HEK293T (cell line): ENCODE measurements at regions not wholly inside any gene's neighbourhood (a gene's known extent, or its start where the extent isn't known, plus 50 kb on each side); places are given as distances from the start of the nearest gene placed in this dataset.
A peak's percentile ranks its signal among the peaks of the same experiment; 100 is the strongest.
"Not testable (repeated sequence)": the region's sequence is repeated elsewhere in the genome, so short reads cannot be mapped to it uniquely, and the experiment has no call there.

ENCODE experiments used
- CTCF ChIA-PET: fragments of 350-600 bp; formaldehyde crosslinking; extraction: SDS; loops from one replicate; lab custom pipeline; 2021; ENCODE audit warnings: antibody characterized with exemption, inconsistent platforms; lab: Yijun Ruan, JAX
- POLR2A ChIA-PET: fragments of 350-600 bp; formaldehyde crosslinking; extraction: SDS; loops from one replicate; lab custom pipeline; 2020; ENCODE audit warnings: antibody characterized with exemption, inconsistent platforms; lab: Yijun Ruan, JAX
- DNase-seq: peaks from one replicate; pipeline ENCODE4 v3.0.0; 2012; ENCODE audit warnings: mixed read lengths; ENCODE audit errors: extremely low spot score
- ARNT ChIP-seq: fragments of 450-650 bp; IDR thresholded peaks from 2 replicates; pipeline ENCODE4 v1.6.1; 2017; ENCODE audit warnings: mild to moderate bottlenecking
- BHLHE40 ChIP-seq: fragments of 450-650 bp; IDR thresholded peaks from 2 replicates; pipeline ENCODE4 v1.6.1; 2016; ENCODE audit warnings: mild to moderate bottlenecking, moderate library complexity, borderline replicate concordance
- CTBP1 ChIP-seq: fragments of 450-650 bp; IDR thresholded peaks from 2 replicates; pipeline ENCODE4 v1.6.1; 2016; ENCODE audit warnings: borderline replicate concordance
- ELF4 ChIP-seq: fragments of 450-650 bp; IDR thresholded peaks from 2 replicates; pipeline ENCODE4 v1.6.1; 2017; ENCODE audit warnings: antibody characterized with exemption
- FOXA1 ChIP-seq: fragments of 450-650 bp; IDR thresholded peaks from 2 replicates; pipeline ENCODE4 v1.6.1; 2016; ENCODE audit warnings: mild to moderate bottlenecking
- FOXK2 ChIP-seq: fragments of 450-650 bp; IDR thresholded peaks from 2 replicates; pipeline ENCODE4 v1.6.1; 2016; ENCODE audit warnings: mild to moderate bottlenecking
- FOXM1 ChIP-seq: fragments of 450-650 bp; IDR thresholded peaks from 2 replicates; pipeline ENCODE4 v1.6.1; 2017; ENCODE audit warnings: mild to moderate bottlenecking, borderline replicate concordance
- HDGF ChIP-seq: fragments of 450-650 bp; IDR thresholded peaks from 2 replicates; pipeline ENCODE4 v1.6.1; 2017; ENCODE audit warnings: antibody characterized with exemption, borderline replicate concordance
- L3MBTL2 ChIP-seq: fragments of 450-650 bp; conservative IDR thresholded peaks from 2 replicates; pipeline ENCODE4 v1.6.1; 2016; ENCODE audit warnings: mild to moderate bottlenecking
- LEF1 ChIP-seq: fragments of 450-650 bp; IDR thresholded peaks from 2 replicates; pipeline ENCODE4 v1.6.1; 2017; ENCODE audit warnings: mild to moderate bottlenecking, borderline replicate concordance
- NFRKB ChIP-seq: fragments of 450-650 bp; IDR thresholded peaks from 2 replicates; pipeline ENCODE4 v1.6.1; 2016; ENCODE audit warnings: mild to moderate bottlenecking, moderate library complexity
- PKNOX1 ChIP-seq: fragments of 450-650 bp; IDR thresholded peaks from 2 replicates; pipeline ENCODE4 v1.6.1; 2016
- SP1 ChIP-seq: fragments of 450-650 bp; IDR thresholded peaks from 2 replicates; pipeline ENCODE4 v1.6.1; 2017
- SUZ12 ChIP-seq: fragments of 450-650 bp; IDR thresholded peaks from 2 replicates; pipeline ENCODE4 v1.6.1; 2016; ENCODE audit warnings: mild to moderate bottlenecking
- TARDBP ChIP-seq: fragments of 450-650 bp; IDR thresholded peaks from 2 replicates; pipeline ENCODE4 v1.6.1; 2016
- ZNF384 ChIP-seq: fragments of 450-650 bp; IDR thresholded peaks from 2 replicates; pipeline ENCODE4 v1.6.1; 2016

- POLR2A ChIA-PET, result interaction anchor here (0.7 kb wide), 1 partner anchor 776 kb away, joined by 4 read pairs; no protein-coding TSS in a partner anchor
Observed at GRCh38 chr7:124101173-124101768, 68.4 kb upstream of the TMEM229A start.

GRCh38 chr7:124100190-124100589 is 67.3 kb upstream of the TMEM229A start:
- DNase-seq, result no peak
- ChIA-PET CTCF (no interaction called here), POLR2A (no interaction called here)
- TF ChIP-seq ELF4, result no peak
- no peak for TF ChIP-seq CTBP1
- TF ChIP-seq LEF1, result no peak
- TF ChIP-seq PKNOX1, result no peak
- no peak for TF ChIP-seq BHLHE40
- TF ChIP-seq HDGF, result no peak
- no peak for TF ChIP-seq SP1
- TF ChIP-seq FOXK2, result no peak
- no peak for TF ChIP-seq TARDBP
- no peak for TF ChIP-seq SUZ12
- TF ChIP-seq ARNT, result no peak
- no peak for TF ChIP-seq ZNF384
- TF ChIP-seq NFRKB, result no peak
- TF ChIP-seq FOXA1, result no peak
- TF ChIP-seq FOXM1, result no peak
- TF ChIP-seq L3MBTL2, result no peak

More at GRCh38 chr7:124101173-124101768, 68.4 kb upstream of the TMEM229A start:
- DNase-seq, result peak; percentile 27
- CTCF ChIA-PET, result interaction anchor here (0.6 to 1.3 kb wide), 5 partner anchors 11 to 232 kb away, joined by 3 to 5 read pairs (median 3); no protein-coding TSS in a partner anchor
- TF ChIP-seq L3MBTL2, result no peak
- TF ChIP-seq ZNF384, result peak; percentile 73
- no peak for TF ChIP-seq SUZ12
- no peak for TF ChIP-seq SP1

GRCh38 chr7:124099585-124099984 is 66.7 kb upstream of the TMEM229A start:
- CTCF ChIA-PET, POLR2A ChIA-PET: not testable (repeated sequence)

GRCh38 chr7:124089621-124090020 is 56.8 kb upstream of the TMEM229A start:
- DNase-seq, result no peak
- POLR2A ChIA-PET, result no interaction called here
- TF ChIP-seq ZNF384, result no peak
- no peak for TF ChIP-seq FOXK2
- no peak for TF ChIP-seq ELF4
- TF ChIP-seq TARDBP, result no peak
- CTCF ChIA-PET, result no interaction called here

More at GRCh38 chr7:124099585-124099984, 66.7 kb upstream of the TMEM229A start:
- not testable (repeated sequence) for DNase-seq

- no peak for DNase-seq
- TF ChIP-seq NFRKB, result no peak
- no peak for TF ChIP-seq TARDBP
- no peak for TF ChIP-seq HDGF
- no peak for TF ChIP-seq BHLHE40
- no peak for TF ChIP-seq FOXM1
- CTCF ChIA-PET, result interaction anchor here (0.9 kb wide), 1 partner anchor 12 kb away, joined by 3 read pairs; no protein-coding TSS in a partner anchor
- POLR2A ChIA-PET, result no interaction called here
Observed at GRCh38 chr7:124088590-124088989, 55.7 kb upstream of the TMEM229A start.

- no peak for TF ChIP-seq PKNOX1
- TF ChIP-seq ELF4, result no peak
- TF ChIP-seq L3MBTL2, result no peak
- TF ChIP-seq ZNF384, result no peak
- TF ChIP-seq ARNT, result no peak
- no peak for TF ChIP-seq FOXA1
- TF ChIP-seq HDGF, result no peak
- TF ChIP-seq SUZ12, result no peak
- TF ChIP-seq FOXM1, result no peak
- no peak for TF ChIP-seq LEF1
- no peak for TF ChIP-seq BHLHE40
- no peak for TF ChIP-seq NFRKB
- TF ChIP-seq SP1, result no peak
- TF ChIP-seq TARDBP, result no peak
- no peak for TF ChIP-seq FOXK2
- no peak for TF ChIP-seq CTBP1
- ChIA-PET CTCF (no interaction called here), POLR2A (no interaction called here)
- DNase-seq, result no peak
Observed at GRCh38 chr7:124086843-124087242, 54.0 kb upstream of the TMEM229A start.

- TF ChIP-seq NFRKB (no peak), FOXA1 (no peak), SUZ12 (no peak), FOXM1 (no peak), BHLHE40 (no peak), ZNF384 (no peak), LEF1 (no peak), HDGF (no peak), PKNOX1 (no peak), CTBP1 (no peak), ELF4 (no peak), FOXK2 (no peak), ARNT (no peak), L3MBTL2 (no peak), SP1 (no peak), TARDBP (no peak)
- ChIA-PET CTCF (no interaction called here), POLR2A (no interaction called here)
- DNase-seq, result no peak
Observed at GRCh38 chr7:124085179-124085578, 52.3 kb upstream of the TMEM229A start.
